Astrocyte of the hippocampus (primary cell): ENCODE measurements at regions not wholly inside any gene's neighbourhood (a gene's known extent, or its start where the extent isn't known, plus 50 kb on each side); places are given as distances from the start of the nearest gene placed in this dataset.

ENCODE experiments used
- DNase-seq: peaks from one replicate; pipeline ENCODE4 v3.0.0; 2011; ENCODE audit warnings: low read depth, low spot score

GRCh38 chr3:161444694-161445077, 51.9 kb upstream of the OTOL1 start:
- no peak for DNase-seq

GRCh38 chr3:161443921-161444693, 52.5 kb upstream of the OTOL1 start:
- no peak for DNase-seq

GRCh38 chr3:161430307-161430706, 59.0 kb upstream of the SPTSSB start:
- no peak for DNase-seq

GRCh38 chr3:161427347-161427746, 56.0 kb upstream of the SPTSSB start:
- no peak for DNase-seq

- DNase-seq = no peak
These were observed 55.4 kb upstream of the SPTSSB start for GRCh38 chr3:161426758-161427157.

GRCh38 chr3:161423911-161424522, 52.7 kb upstream of the SPTSSB start:
- DNase-seq = peak; percentile 67

- no peak for DNase-seq
These were observed 50.9 kb upstream of the SPTSSB start for GRCh38 chr3:161422171-161422700.
